Prostate gland (tissue), 2 donors: ENCODE measurements at regions not wholly inside any gene's neighbourhood (a gene's known extent, or its start where the extent isn't known, plus 50 kb on each side); places are given as distances from the start of the nearest gene placed in this dataset.

Experiments
- DNase-seq: peaks from one replicate; pipeline ENCODE4 v3.0.0-alpha.2; 2019; ENCODE audit warnings: low spot score
- H3K27ac ChIP-seq, 2 donors: fragments of 200-600 bp; sonication (generic); 2 replicates each; pipeline ENCODE4 v1.5.1; 2017 to 2019
- H3K27me3 ChIP-seq: fragments of 200-600 bp; sonication (generic); replicated peaks from 2 replicates; pipeline ENCODE4 v1.5.1; 2019; ENCODE audit not compliant: insufficient read depth
- H3K36me3 ChIP-seq, 2 donors: fragments of 200-600 bp; sonication (generic); 1 replicate in 1 of 2; 2 replicates in 1 of 2; pipeline versions ENCODE4 v1.5.1 to v1.8.1; 2017 to 2019
- H3K4me1 ChIP-seq: fragments of 200-600 bp; sonication (generic); replicated peaks from 2 replicates; pipeline ENCODE4 v1.5.1; 2019
- H3K4me3 ChIP-seq, 2 donors: fragments of 200-600 bp; sonication (generic); 2 replicates each; pipeline ENCODE4 v1.5.1; 2017 to 2019
- H3K9me3 ChIP-seq: fragments of 200-600 bp; sonication (generic); 2 replicates; pipeline ENCODE4 v1.5.1; 2017
- POLR2A ChIP-seq: fragments of 450-650 bp; IDR thresholded peaks from one replicate; pipeline ENCODE4 v1.6.1; 2016; ENCODE audit warnings: antibody characterized with exemption, mild to moderate bottlenecking
- POLR2AphosphoS5 ChIP-seq: sonication (generic); formaldehyde crosslinking; IDR thresholded peaks from one replicate; pipeline ENCODE4 v1.6.1; 2017; ENCODE audit warnings: antibody characterized with exemption
- WGBS: methylation state at CpG from one replicate; pipeline ENCODE4 v1.1.5; 2018; 5-methylcytosine and 5-hydroxymethylcytosine counted together
- intact Hi-C: fragments of 100-400 bp; cut with DNase I; formaldehyde crosslinking; loops from one replicate; pipeline ENCODE4 v1.14.2; 2022
- TF ChIP-seq, protein P1 (sequence below), 4 experiments: fragments of 200-600 bp in 2 of 4; fragments of 450-650 bp in 2 of 4; sonication (generic) in 2 of 4; IDR thresholded peaks; 1 replicate in 3 of 4; 2 replicates in 1 of 4; pipeline ENCODE4 v1.5.1; 2016 to 2019; ENCODE audit warnings: antibody characterized with exemption in 4 of 4, mild to moderate bottlenecking in 2 of 4, moderate library complexity in 2 of 4

DNA sequence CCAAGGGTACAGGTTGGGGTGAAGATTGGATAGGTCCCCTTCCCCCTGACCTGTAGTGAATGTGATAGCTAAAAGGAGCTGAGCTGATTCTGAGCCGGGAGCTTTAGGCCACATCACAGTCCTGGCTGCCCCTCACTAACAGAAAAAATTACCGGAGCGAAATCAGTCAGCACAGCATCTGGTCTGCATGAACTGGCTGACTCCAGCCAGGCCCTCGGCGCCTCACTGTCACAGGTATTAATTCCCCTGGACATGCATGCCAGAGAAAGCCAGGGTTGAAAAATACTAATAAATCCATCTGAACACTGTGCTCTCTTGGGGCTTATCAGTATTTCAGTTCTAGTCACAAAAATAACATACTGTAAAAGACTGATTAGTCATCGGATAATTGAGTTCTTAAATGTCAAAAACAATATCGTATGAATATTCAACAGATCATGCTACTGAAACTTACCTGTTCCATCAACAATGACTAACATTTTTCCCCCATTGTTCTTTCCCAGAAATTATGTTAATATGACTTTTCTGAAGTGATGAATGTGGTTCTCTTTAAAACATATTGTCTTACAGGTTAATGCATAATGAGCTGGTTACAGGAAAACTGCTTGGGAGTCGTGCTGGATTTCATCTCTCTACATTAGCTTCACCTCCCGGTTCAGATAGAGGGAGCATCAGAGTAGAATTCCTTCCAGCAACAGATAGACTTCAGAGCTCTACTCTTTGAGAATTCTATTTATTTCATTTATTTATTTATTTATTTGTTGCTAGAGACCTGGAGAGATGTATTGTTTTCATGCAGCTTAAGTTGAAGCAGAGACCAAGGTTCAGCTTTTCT is 387.7 kb downstream of the NXPE2 start:
- Histone ChIP-seq H3K27ac (no peak overlapping the region), H3K4me1 (no peaks in the 10 kb centered on the region), H3K4me3 (no peak overlapping the region), H3K9me3 (no peaks in the 10 kb centered on the region), H3K27me3 (no peaks in the 10 kb centered on the region), H3K36me3 (no peaks in the 10 kb centered on the region)
- TF ChIP-seq, protein P1, sequence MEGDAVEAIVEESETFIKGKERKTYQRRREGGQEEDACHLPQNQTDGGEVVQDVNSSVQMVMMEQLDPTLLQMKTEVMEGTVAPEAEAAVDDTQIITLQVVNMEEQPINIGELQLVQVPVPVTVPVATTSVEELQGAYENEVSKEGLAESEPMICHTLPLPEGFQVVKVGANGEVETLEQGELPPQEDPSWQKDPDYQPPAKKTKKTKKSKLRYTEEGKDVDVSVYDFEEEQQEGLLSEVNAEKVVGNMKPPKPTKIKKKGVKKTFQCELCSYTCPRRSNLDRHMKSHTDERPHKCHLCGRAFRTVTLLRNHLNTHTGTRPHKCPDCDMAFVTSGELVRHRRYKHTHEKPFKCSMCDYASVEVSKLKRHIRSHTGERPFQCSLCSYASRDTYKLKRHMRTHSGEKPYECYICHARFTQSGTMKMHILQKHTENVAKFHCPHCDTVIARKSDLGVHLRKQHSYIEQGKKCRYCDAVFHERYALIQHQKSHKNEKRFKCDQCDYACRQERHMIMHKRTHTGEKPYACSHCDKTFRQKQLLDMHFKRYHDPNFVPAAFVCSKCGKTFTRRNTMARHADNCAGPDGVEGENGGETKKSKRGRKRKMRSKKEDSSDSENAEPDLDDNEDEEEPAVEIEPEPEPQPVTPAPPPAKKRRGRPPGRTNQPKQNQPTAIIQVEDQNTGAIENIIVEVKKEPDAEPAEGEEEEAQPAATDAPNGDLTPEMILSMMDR (IDR thresholded peaks at IDR 0.05) = no peak
- TF ChIP-seq POLR2AphosphoS5 = no peak
- no peak for TF ChIP-seq POLR2A
- DNase-seq = no peak
- intact Hi-C loops = no loop called here
- 70% methylated on average over 9 of the region's 9 CpGs for WGBS

DNA sequence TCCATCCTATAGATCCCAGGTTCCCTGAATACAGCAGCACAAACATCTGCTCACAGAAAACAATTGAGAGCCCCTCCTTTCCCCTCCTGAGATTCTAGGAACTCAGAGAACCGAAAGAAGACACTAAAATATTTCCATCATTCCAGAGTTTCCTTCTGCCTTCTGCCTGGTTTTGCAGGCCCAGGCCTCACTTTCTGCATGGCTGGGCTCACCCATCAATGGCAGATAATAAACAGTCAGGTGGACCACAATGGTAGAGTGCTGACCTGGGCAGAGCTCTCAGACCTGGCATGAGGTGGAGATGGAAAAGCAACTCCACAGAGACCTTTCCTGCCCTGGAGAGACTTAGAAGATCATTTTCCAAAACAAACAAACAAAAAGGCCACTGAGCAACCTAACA is 389.1 kb downstream of the NXPE2 start:
- Histone ChIP-seq H3K9me3 (no peaks in the 10 kb centered on the region), H3K4me3 (no peak overlapping the region), H3K27me3 (no peaks in the 10 kb centered on the region), H3K36me3 (no peaks in the 10 kb centered on the region), H3K4me1 (no peaks in the 10 kb centered on the region), H3K27ac (no peak overlapping the region)
- WGBS = 22% methylated on average over 1 of the region's 1 CpG
- intact Hi-C loops = no loop called here
- no peak for TF ChIP-seq POLR2A
- TF ChIP-seq, protein P1 (IDR thresholded peaks at IDR 0.05) = no peak
- no peak for TF ChIP-seq POLR2AphosphoS5
- no peak for DNase-seq

DNA sequence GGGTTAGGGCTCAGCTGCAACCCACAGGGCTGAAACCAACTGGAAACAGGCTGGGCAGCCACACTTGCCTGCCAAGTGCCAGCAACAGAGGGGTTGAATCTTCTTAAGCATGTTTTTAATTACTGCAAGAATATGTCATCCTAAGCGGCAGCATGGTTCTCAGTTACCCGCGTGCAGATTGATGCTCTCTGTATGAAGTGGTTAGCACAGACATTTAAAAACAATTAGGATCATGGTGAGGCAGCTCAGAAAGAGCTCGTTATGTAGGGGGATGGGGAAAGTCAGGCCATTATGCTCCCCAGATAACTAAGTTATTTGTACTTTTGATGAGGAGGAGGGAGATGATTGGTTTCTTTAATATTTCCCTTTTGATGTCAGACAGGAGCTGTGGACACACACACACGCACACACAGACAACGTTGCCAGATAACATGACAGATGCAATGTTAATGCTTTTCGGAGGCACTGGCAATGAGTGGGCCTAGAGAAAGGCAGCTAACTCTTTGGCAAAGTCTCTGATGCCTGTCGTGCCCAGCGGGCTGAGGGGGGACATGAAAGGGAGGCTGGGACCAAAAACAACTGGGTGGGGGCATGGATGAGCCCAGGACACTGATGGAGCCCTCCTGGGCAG is 389.7 kb downstream of the NXPE2 start:
- intact Hi-C loops = no loop called here
- no peak for DNase-seq
- no peak for TF ChIP-seq POLR2AphosphoS5
- no peak for TF ChIP-seq POLR2A
- no peaks in the 10 kb centered on the region for H3K9me3 ChIP-seq
- H3K4me1 ChIP-seq = no peaks in the 10 kb centered on the region
- 66% methylated on average over 9 of the region's 9 CpGs for WGBS
- no peak overlapping the region for H3K4me3 ChIP-seq
- no peaks in the 10 kb centered on the region for H3K27me3 ChIP-seq
- no peak overlapping the region for H3K27ac ChIP-seq
- no peaks in the 10 kb centered on the region for H3K36me3 ChIP-seq

DNA sequence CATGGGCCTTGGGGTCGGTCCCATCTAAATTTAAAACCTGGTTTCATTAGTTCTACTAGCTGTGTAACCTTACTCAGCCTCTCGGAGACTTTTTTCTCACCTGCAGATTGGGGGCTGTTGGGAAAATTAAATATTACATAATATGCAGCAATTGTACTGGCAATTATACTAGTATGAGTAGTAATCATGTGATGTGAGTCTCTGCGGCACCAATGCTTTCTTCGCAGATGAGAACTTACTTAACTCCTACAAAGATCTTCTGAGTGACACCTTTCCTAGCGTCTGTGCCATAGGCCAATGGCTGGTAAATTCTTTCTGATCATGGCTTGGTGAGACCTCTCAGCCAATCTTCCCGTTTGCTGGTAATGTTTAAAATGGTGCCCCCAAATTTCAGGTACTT is 391.3 kb downstream of the NXPE2 start:
- 96% methylated on average over 6 of the region's 6 CpGs for WGBS
- Histone ChIP-seq H3K27ac (no peak overlapping the region), H3K36me3 (no peaks in the 10 kb centered on the region), H3K4me3 (no peak overlapping the region), H3K4me1 (no peaks in the 10 kb centered on the region), H3K27me3 (no peaks in the 10 kb centered on the region), H3K9me3 (no peaks in the 10 kb centered on the region)
- no peak for DNase-seq
- TF ChIP-seq, protein P1 (IDR thresholded peaks at IDR 0.05) = no peak
- no peak for TF ChIP-seq POLR2A
- TF ChIP-seq POLR2AphosphoS5 = no peak
- intact Hi-C loops = no loop called here

DNA sequence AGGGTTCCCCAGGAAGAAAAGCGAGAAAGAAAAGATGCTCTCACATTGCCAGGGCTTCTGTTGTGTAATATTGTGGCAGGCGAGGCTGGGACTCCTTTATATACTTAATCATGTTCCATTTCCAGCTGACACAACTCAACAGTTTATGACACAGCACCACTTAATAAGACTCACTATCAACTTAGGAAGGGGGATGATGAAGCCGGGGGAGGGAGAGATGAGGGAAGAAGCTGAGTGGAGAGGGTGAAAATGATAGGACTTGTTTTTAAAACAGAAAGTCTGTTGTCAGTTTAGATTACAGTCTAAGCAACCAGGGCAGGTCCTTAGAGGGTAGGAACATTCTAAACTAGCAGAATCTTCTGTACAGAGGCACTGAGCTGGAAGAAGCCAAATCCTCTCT is 397.0 kb downstream of the NXPE2 start:
- 67% methylated on average over 3 of the region's 3 CpGs for whole genome bisulfite sequencing

More for the DNA sequence above, 397.0 kb downstream of the NXPE2 start:
- Histone ChIP-seq H3K27me3 (no peaks in the 10 kb centered on the region), H3K36me3 (no peaks in the 10 kb centered on the region), H3K27ac (no peak overlapping the region), H3K9me3 (no peaks in the 10 kb centered on the region), H3K4me3 (no peak overlapping the region), H3K4me1 (no peaks in the 10 kb centered on the region)
- no peak for TF ChIP-seq POLR2AphosphoS5
- TF ChIP-seq, protein P1 (IDR thresholded peaks at IDR 0.05) = no peak
- TF ChIP-seq POLR2A = no peak
- no peak for DNase-seq
- intact Hi-C loops = no loop called here
